ENCODE measurements at regions not wholly inside any gene's neighbourhood (a gene's known extent, or its start where the extent isn't known, plus 50 kb on each side); places are given as distances from the start of the nearest gene placed in this dataset.

DNA sequence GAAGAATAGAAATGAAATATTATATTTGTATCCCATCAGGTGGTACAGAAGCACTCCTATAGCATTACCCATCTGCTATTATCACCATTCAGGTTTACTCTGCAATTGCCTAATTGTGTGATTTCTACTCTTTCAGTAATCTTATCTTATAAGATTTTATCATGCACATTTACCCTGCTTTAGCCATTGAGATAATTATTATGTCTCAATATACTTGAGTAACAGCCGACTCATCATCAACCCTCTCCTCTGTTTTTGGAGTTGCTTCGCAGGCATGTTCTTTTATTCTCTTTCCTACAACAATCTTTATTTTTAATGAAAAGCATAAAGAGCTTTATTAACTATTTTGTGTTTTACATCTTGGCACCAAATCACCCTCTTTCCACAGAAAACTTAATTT, 419.9 kb downstream of the LRIG3 start:
- no peak for FAIRE-seq

DNA sequence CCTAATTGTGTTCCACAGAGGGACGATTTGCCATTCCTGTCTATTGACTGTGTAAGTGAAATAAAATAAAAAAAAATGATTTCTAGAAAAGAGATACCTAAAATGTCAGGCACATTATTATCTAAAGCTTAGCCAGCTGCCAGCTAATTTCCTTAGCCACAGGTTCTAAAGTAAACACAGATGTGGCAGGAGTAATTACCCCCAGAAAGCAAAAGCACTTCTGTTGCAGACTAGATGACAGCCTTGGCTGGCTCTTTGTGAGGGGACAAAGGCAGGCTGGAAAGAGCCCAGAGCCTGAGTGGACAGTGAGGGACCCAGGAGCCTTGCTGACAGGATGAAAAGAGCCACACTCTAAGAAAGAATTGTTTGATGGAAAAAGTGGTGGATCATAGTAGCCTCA, 418.1 kb downstream of the LRIG3 start:
- FAIRE-seq = no peak

DNA sequence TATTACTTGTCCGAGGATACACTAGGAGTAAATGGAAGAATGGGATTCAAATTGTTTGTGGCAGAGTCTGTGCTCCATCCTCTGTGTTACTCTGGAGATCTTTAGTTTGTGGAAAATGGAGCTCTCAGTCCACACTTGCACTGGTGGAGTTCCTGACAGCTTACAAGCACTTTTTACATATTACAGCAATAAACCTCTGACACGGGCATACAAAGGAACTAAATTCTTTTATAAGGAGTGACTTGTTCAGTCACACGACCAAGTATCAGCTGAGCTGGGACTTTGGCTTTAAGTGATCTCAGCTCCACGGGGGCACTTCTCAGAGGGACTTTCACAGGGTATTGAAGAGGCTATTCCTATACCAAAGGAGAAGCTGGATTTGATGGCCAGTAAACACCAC, 417.5 kb downstream of the LRIG3 start:
- no peak for FAIRE-seq

GRCh38 chr12:58503731-58504130, 416.6 kb downstream of the LRIG3 start:
- no peak for FAIRE-seq

- no peak for FAIRE-seq
These were observed 416.0 kb downstream of the LRIG3 start for GRCh38 chr12:58504143-58504938.

GRCh38 chr12:58509116-58509885, 411.0 kb downstream of the LRIG3 start:
- FAIRE-seq = no peak

- no peak for FAIRE-seq
These were observed 406.9 kb downstream of the LRIG3 start for GRCh38 chr12:58513301-58513834.

DNA sequence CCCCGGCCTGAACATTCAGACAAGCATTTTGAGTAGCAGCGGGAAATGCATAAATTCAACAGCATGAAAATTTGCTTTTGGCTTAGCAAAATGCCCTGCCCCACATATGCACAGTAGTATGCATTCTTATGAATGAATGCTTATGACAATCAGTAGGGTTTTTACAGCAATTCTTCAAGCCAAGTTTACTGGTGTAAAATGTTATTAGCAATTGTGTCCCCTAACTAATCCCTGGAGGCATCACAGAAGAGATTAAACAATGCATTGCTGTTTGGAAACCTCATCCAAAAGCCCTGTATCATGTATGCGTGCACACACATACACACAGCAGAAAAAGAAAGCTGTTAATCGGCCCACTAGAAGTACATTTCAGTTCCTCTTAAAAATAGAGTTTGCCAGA, 406.5 kb downstream of the LRIG3 start:
- no peak for FAIRE-seq

- no peak for FAIRE-seq
These were observed 400.5 kb downstream of the LRIG3 start for GRCh38 chr12:58519839-58520238.

GRCh38 chr12:58521152-58521551, 399.2 kb downstream of the LRIG3 start:
- FAIRE-seq = no peak

DNA sequence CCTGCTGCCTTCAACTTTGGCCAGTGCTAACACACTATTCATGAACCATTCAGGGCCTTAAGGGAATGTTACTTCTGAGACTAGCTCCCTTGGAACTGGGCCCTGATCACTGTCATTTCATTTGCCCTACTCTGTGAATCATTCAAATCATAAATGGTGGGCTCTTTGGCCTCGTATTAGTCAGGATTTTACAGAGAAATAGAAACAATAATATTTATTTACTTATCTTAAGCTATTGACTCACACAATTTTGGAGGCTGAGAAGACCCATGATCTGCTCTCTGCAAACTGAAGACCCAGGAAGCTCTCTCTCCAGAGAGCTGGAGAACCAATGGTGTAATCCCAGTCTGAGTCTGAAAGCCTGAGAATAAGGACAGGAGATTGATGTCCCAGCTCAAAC, 398.5 kb downstream of the LRIG3 start:
- FAIRE-seq = no peak

DNA sequence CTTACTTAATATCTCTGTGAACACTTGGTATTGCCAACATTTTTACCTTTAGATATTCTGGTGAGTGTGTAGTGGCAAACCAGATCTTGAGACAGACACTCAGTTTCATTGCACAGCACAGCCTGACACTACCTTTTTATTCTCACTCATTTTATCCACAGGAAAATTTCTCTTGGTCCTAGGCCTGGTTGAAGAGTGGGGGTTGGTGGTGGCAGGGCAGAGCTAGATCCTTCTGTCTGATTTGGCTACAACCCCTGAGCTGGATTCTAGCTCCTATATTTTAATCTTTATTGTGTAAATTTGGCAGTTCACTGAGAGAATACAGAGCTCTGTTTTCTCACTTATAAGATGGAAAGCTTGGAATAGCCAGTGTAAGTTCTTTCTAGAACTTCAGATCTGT, 396.9 kb downstream of the LRIG3 start:
- FAIRE-seq = no peak

- no peak for FAIRE-seq
These were observed 392.0 kb downstream of the LRIG3 start for GRCh38 chr12:58528271-58528670.

DNA sequence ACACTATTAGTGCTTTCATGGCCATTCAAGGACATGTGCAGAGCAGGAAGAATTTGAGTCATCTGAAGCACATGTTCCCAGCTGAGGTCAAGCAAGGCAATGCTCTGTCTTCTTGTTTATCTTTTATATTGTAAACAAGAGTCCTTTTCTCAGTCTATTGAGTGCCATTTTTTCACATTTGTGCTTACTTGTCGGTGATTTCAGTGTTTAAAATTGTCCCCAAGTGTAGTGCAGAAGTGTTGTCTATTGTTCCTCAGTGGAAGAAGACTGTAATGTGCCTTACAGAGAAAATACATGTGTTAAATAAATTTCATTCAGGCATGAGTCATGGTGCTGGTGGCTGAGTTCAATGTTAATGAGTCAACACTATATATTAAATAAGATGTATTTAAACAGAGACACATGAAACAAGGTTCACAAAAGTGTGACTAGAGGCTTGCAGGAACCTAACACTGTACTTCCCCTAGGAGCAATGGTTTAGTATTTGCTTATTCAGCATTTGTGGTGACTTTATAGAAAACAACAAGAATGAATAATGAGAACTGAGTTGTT, 391.1 kb downstream of the LRIG3 start:
- FAIRE-seq = no peak

- no peak for FAIRE-seq
These were observed 390.2 kb downstream of the LRIG3 start for GRCh38 chr12:58529897-58530741.

DNA sequence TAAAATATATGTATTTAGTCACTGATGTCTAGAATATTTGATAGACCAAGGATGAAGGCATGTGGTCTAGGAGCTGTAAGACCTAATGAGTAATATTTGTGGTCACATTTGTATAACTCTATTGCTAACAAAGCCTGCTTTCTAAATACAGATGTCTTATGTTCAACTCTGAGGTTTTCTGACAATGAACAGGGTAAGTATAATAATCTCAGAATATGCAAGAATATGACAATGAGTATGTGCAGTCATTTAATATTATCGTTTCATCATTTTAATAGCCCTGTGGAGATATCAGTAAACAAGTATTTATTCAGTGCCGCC, 389.6 kb downstream of the LRIG3 start:
- no peak for FAIRE-seq

GRCh38 chr12:58532855-58533608, 387.3 kb downstream of the LRIG3 start:
- no peak for FAIRE-seq

- FAIRE-seq = no peak
These were observed 386.7 kb downstream of the LRIG3 start for GRCh38 chr12:58533652-58534051.

DNA sequence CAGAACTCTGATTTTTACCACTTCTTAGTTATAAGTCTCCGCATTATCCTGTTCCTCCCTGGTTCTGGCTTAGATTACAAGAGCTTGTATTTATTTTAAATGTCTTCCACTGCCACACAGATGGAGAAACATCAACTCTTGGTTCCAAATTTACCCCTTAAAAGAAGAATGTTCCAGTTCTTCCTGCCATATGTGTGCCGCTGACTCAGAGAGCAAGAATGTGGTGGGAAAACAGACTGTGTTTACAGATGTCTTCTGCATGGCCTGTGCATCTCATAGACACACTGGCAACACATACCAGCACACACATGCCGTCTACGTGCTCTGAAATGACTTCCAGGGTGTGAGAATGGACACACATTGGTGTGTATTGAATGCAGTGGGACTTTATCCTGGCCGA, 383.0 kb downstream of the LRIG3 start:
- no peak for FAIRE-seq

DNA sequence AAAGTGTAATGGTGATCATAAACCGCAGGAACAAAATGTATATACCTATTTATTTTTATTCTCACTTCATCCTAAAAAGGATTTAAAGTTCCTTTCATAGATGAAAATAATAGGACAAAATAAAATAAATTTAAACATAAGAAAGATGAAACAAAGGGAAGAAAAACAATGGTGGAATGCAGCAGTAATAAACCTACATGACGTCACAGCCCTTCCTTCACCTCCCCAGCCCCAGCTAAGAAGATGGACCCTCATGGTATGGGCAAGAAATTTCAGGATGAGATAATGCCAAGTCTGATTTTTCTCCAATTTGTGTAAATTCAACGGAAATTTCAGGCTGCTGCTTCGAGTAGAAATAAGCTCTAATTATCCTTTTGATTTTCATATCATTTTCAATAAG, 381.0 kb downstream of the LRIG3 start:
- FAIRE-seq = no peak

GRCh38 chr12:58540480-58541299, 379.6 kb downstream of the LRIG3 start:
- FAIRE-seq = no peak
